ENCODE measurements at regions not wholly inside any gene's neighbourhood (a gene's known extent, or its start where the extent isn't known, plus 50 kb on each side); places are given as distances from the start of the nearest gene placed in this dataset.

DNA sequence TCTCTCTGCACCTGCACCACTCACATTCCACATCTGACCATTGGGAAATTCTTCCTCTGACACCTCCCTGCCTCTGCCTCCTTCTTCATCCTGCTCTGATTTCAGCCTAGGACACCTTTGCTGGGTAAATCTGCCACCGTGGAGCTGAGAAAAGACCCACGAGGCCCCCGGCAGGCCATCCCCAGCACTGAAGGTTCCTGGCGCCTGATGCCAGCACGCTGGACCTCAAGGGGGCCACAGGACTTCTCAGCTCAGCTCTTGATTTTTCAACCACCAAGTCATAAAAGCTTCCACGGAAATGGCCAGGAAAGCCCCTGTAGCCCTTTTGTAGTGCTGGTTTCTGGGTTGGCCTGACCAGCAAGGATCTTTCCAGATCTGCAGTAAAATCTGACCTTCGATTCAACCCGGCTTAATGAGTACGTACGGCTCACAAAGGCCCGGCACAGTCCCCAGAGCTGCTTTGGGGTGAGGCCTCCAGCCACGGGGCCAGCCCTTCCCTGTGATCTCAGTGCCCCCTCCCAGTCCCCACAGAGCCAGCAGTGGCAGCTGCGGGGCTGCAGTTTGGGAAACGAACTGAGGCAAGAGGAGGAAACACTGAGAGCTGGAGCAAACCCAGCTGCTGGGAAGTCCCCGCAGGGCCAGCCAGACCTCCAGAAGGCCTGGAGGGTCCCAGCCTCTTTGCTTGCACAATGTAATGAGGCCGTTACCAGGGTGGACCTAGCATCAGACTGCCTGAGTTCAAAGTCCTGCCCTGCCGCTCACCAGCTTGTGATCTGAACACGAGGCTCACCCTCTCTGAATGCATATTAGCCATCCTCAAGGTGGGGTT is 157.5 kb downstream of the BMP7 start:
- TF ChIP-seq, protein P1, sequence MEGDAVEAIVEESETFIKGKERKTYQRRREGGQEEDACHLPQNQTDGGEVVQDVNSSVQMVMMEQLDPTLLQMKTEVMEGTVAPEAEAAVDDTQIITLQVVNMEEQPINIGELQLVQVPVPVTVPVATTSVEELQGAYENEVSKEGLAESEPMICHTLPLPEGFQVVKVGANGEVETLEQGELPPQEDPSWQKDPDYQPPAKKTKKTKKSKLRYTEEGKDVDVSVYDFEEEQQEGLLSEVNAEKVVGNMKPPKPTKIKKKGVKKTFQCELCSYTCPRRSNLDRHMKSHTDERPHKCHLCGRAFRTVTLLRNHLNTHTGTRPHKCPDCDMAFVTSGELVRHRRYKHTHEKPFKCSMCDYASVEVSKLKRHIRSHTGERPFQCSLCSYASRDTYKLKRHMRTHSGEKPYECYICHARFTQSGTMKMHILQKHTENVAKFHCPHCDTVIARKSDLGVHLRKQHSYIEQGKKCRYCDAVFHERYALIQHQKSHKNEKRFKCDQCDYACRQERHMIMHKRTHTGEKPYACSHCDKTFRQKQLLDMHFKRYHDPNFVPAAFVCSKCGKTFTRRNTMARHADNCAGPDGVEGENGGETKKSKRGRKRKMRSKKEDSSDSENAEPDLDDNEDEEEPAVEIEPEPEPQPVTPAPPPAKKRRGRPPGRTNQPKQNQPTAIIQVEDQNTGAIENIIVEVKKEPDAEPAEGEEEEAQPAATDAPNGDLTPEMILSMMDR (IDR thresholded peaks at IDR 0.05) = no peak
- TF ChIP-seq EP300 (IDR thresholded peaks at IDR 0.05; ENCODE audit: low read depth) = no peak
- no peak for TF ChIP-seq POLR2A (IDR thresholded peaks at IDR 0.05)
